ENCODE measurements at regions not wholly inside any gene's neighbourhood (a gene's known extent, or its start where the extent isn't known, plus 50 kb on each side); places are given as distances from the start of the nearest gene placed in this dataset.

DNA sequence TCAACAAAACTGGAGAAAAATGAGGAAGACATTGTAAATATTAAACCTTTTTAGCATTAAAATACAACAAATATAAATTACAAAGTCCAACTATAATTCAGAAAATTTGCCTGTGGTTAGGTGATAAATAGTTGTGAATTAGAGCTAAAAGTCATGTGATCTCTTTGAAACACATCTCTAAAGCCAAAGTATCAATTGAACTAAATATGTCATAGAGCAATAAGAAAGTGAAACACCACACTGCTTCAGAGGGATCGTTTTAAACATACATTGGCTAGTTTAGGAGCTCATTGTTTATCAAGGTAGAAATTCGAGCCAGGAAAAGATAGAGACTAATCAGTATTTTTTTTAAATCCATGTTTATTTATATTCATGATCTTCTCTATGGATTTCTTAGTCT lies 606.3 kb upstream of the ITGA1 start:
- H3K4me3 ChIP-seq (ENCODE audit: low read depth, low read length): no peak overlapping the region
- TF ChIP-seq, protein P1, sequence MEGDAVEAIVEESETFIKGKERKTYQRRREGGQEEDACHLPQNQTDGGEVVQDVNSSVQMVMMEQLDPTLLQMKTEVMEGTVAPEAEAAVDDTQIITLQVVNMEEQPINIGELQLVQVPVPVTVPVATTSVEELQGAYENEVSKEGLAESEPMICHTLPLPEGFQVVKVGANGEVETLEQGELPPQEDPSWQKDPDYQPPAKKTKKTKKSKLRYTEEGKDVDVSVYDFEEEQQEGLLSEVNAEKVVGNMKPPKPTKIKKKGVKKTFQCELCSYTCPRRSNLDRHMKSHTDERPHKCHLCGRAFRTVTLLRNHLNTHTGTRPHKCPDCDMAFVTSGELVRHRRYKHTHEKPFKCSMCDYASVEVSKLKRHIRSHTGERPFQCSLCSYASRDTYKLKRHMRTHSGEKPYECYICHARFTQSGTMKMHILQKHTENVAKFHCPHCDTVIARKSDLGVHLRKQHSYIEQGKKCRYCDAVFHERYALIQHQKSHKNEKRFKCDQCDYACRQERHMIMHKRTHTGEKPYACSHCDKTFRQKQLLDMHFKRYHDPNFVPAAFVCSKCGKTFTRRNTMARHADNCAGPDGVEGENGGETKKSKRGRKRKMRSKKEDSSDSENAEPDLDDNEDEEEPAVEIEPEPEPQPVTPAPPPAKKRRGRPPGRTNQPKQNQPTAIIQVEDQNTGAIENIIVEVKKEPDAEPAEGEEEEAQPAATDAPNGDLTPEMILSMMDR (IDR thresholded peaks at IDR 0.05; ENCODE audit: insufficient read depth, low read depth, low read length, missing control alignments): no peak
- no peak for DNase-seq (ENCODE audit: low read depth)

DNA sequence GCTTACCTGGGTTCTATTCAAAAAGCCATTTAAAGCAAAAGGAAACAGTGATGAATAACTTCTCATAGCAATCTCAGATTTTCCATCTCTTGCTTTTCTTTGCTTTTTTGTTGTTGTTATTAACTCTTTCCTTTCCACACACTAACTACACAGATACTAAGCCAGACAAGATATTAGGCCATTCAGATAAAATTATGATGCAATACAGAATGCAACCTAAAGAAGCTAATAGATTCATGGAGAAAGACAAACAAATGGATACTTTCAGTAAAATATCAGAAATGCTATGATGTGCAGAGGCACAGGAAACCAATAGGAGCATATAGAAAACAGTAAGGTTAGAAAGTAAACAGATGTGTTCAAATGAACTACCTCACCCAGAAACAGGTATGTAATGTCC lies 597.0 kb upstream of the ITGA1 start:
- H3K4me3 ChIP-seq (ENCODE audit: low read depth, low read length): no peak overlapping the region
- DNase-seq (ENCODE audit: low read depth): no peak
- TF ChIP-seq, protein P1 (IDR thresholded peaks at IDR 0.05; ENCODE audit: insufficient read depth, low read depth, low read length, missing control alignments): no peak

DNA sequence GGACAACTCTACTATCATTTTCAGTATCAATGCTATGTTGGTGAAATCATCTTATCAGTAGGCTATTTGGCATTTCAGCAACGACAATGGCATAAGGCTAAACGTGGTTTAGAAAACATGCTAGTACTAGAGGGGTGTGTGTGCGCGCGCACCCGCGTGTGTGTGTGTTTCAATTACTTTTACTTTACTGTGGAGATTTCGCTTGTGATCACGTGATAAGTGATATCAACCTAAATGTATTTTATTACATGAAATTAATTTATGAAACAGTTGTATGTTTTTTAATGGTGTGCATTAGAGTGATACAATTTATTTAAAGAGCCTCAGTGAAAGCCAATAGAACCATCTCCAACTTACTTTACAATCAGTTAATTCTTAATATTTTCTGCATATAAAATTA lies 587.9 kb upstream of the ITGA1 start:
- H3K4me3 ChIP-seq (ENCODE audit: low read depth, low read length): no peak overlapping the region
- TF ChIP-seq, protein P1 (IDR thresholded peaks at IDR 0.05; ENCODE audit: insufficient read depth, low read depth, low read length, missing control alignments): no peak
- no peak for DNase-seq (ENCODE audit: low read depth)

DNA sequence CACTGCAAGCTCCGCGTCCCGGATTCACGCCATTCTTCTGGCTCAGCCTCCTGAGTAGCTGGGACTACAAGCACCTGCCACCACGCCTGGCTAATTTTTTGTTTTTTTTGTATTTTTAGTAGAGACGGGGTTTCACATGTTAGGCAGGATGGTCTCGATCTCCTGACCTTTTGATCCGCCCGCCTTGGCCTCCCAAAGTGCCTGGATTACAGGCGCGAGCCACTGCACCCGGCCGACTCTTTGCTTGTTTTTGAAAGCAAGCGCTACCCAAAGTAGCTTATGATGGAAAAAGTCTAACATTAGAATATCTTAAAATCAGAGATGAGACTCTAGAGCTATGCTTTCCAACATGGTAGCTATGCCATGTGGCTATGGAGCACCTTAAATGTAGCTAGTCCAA lies 585.5 kb upstream of the ITGA1 start:
- TF ChIP-seq, protein P1 (IDR thresholded peaks at IDR 0.05; ENCODE audit: insufficient read depth, low read depth, low read length, missing control alignments): no peak
- H3K4me3 ChIP-seq (ENCODE audit: low read depth, low read length): no peak overlapping the region
- no peak for DNase-seq (ENCODE audit: low read depth)

DNA sequence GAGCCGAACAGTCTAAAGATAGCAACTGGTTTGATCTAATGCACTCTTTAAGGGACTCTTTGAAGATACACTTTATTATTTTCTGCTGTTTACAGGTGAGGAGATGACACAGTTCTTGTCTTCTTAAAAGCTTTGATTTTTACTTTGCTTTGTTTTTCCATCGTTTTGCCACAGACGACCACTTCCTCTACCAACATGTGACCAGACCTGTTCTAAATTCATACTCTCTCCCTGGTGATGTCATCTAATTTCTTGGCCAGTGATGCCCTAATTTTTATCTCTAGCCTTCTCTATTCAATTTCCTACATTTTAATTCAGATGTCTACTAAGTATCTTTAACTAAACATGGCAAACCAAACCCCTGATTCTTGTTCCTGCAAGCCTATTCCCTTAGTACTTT lies 583.4 kb upstream of the ITGA1 start:
- TF ChIP-seq, protein P1 (IDR thresholded peaks at IDR 0.05; ENCODE audit: insufficient read depth, low read depth, low read length, missing control alignments): no peak
- H3K4me3 ChIP-seq (ENCODE audit: low read depth, low read length): no peak overlapping the region
- no peak for DNase-seq (ENCODE audit: low read depth)

Data from GM12865 (cell line).